Colonic mucosa (tissue), 4 donors: ENCODE measurements at regions not wholly inside any gene's neighbourhood (a gene's known extent, or its start where the extent isn't known, plus 50 kb on each side); places are given as distances from the start of the nearest gene placed in this dataset.

Source experiments
- DNase-seq: peaks from one replicate; pipeline ENCODE4 v3.0.0-alpha.2; 2020
- H3K27ac ChIP-seq: fragments of 200-600 bp; one replicate; pipeline ENCODE4 v1.8.0; 2021
- H3K27me3 ChIP-seq: fragments of 200-600 bp; one replicate; pipeline ENCODE4 v1.8.0; 2021
- H3K36me3 ChIP-seq: fragments of 200-600 bp; one replicate; pipeline ENCODE4 v1.8.0; 2021
- H3K4me1 ChIP-seq: fragments of 200-600 bp; one replicate; pipeline ENCODE4 v1.8.0; 2021; ENCODE audit warnings: mild to moderate bottlenecking
- H3K4me3 ChIP-seq: fragments of 200-600 bp; one replicate; pipeline ENCODE4 v1.8.0; 2021
- H3K9ac ChIP-seq, 2 donors: one replicate each; pipeline ENCODE4 v1.7.0; 2013; ENCODE audit warnings: control low read depth in 2 of 2, low read depth in 2 of 2, low read length in 2 of 2
- H3K9me3 ChIP-seq: fragments of 200-600 bp; one replicate; pipeline ENCODE4 v1.8.0; 2021
- CTCF ChIP-seq: fragments of 200-600 bp; IDR thresholded peaks from one replicate; pipeline ENCODE4 v1.8.0; 2022; ENCODE audit warnings: antibody characterized with exemption, mild to moderate bottlenecking
- intact Hi-C: fragments of 100-400 bp; cut with DNase I; formaldehyde crosslinking; loops from one replicate; pipeline ENCODE4 v1.14.1; 2022
- donor health status: healthy.
- donor health status: DM: no; HTN: no; CAD: no.
- donor health status: DM: no; HTN: no; CAD: no.

GRCh38 chr15:35701402-35702046, 155.6 kb upstream of the DPH6 start:
- H3K36me3 ChIP-seq = no peaks in the 10 kb centered on the region
- no peaks in the 10 kb centered on the region for H3K27me3 ChIP-seq
- H3K9ac ChIP-seq = no peak overlapping the region
- H3K4me3 ChIP-seq = no peak overlapping the region
- intact Hi-C loops = no loop called here
- DNase-seq = no peak
- H3K27ac ChIP-seq = no peak overlapping the region
- peaks cover 9% of the 10 kb centered on the region for H3K4me1 ChIP-seq
- no peak for TF ChIP-seq CTCF
- H3K9me3 ChIP-seq = no peaks in the 10 kb centered on the region

- TF ChIP-seq CTCF = no peak
- Histone ChIP-seq H3K9ac (no peak overlapping the region), H3K4me3 (no peak overlapping the region), H3K36me3 (no peaks in the 10 kb centered on the region), H3K27ac (no peak overlapping the region), H3K27me3 (no peaks in the 10 kb centered on the region), H3K4me1 (peaks cover 5% of the 10 kb centered on the region), H3K9me3 (no peaks in the 10 kb centered on the region)
- no peak for DNase-seq
- intact Hi-C loops = no loop called here
Measured at GRCh38 chr15:35702946-35703495, 157.1 kb upstream of the DPH6 start.

- no peaks in the 10 kb centered on the region for H3K4me1 ChIP-seq
- H3K27me3 ChIP-seq = no peaks in the 10 kb centered on the region
- intact Hi-C loops = no loop called here
- no peak overlapping the region for H3K9ac ChIP-seq
- no peak for TF ChIP-seq CTCF
- no peak overlapping the region for H3K4me3 ChIP-seq
- no peak overlapping the region for H3K27ac ChIP-seq
- H3K9me3 ChIP-seq = no peaks in the 10 kb centered on the region
- no peak for DNase-seq
- H3K36me3 ChIP-seq = no peaks in the 10 kb centered on the region
Measured at GRCh38 chr15:35705030-35705883, 159.3 kb upstream of the DPH6 start.

- Histone ChIP-seq H3K27me3 (no peaks in the 10 kb centered on the region), H3K9me3 (no peaks in the 10 kb centered on the region), H3K4me1 (no peaks in the 10 kb centered on the region), H3K27ac (no peak overlapping the region), H3K9ac (no peak overlapping the region), H3K36me3 (no peaks in the 10 kb centered on the region), H3K4me3 (no peak overlapping the region)
- intact Hi-C loops = no loop called here
- no peak for DNase-seq
- TF ChIP-seq CTCF = no peak
Measured at GRCh38 chr15:35705884-35706585, 160.1 kb upstream of the DPH6 start.

- no peak for TF ChIP-seq CTCF
- DNase-seq = no peak
- no peaks in the 10 kb centered on the region for H3K9me3 ChIP-seq
- no peaks in the 10 kb centered on the region for H3K27me3 ChIP-seq
- no peaks in the 10 kb centered on the region for H3K36me3 ChIP-seq
- H3K9ac ChIP-seq = no peak overlapping the region
- H3K27ac ChIP-seq = no peak overlapping the region
- no peak overlapping the region for H3K4me3 ChIP-seq
- intact Hi-C loops = no loop called here
- H3K4me1 ChIP-seq = no peaks in the 10 kb centered on the region
Measured at GRCh38 chr15:35712956-35713355, 167.0 kb upstream of the DPH6 start.
